ENCODE measurements at regions not wholly inside any gene's neighbourhood (a gene's known extent, or its start where the extent isn't known, plus 50 kb on each side); places are given as distances from the start of the nearest gene placed in this dataset.

GRCh38 chr14:21880918-21881317 is 207.3 kb upstream of the OR4E1 start:
- Histone ChIP-seq H3K9me3 (no peaks in the 10 kb centered on the region), H3K4me2 (no peak overlapping the region), H3K4me1 (no peaks in the 10 kb centered on the region), H3K27ac (no peak overlapping the region), H3K4me3 (no peak overlapping the region)
- no peak for ATAC-seq
- ChIA-PET POLR2A (no interaction called here), CTCF (no interaction called here)
- no peak for TF ChIP-seq POLR2AphosphoS2 (conservative IDR thresholded peaks at IDR 0.05; ENCODE audit: low read length)
- no peak for TF ChIP-seq KDM5A (IDR thresholded peaks at IDR 0.05)
- no peak for TF ChIP-seq CHD4 (IDR thresholded peaks at IDR 0.05; ENCODE audit: borderline replicate concordance)
- TF ChIP-seq E2F6 (IDR thresholded peaks at IDR 0.05; ENCODE audit: borderline replicate concordance, low read depth), result no peak
- no peak for TF ChIP-seq NPAS2 (CRISPR knock-in tag; IDR thresholded peaks at IDR 0.05; ENCODE audit: borderline replicate concordance)
- no peak for TF ChIP-seq NFE2L2 (conservative IDR thresholded peaks at IDR 0.05; ENCODE audit: low read length)
- no peak for TF ChIP-seq MAZ (IDR thresholded peaks at IDR 0.05; ENCODE audit: borderline replicate concordance, low read depth, low read length)
- WGBS (ENCODE audit: missing lambda C conversion rate), result 13% methylated on average over 3 of the region's 3 CpGs
- no peak for FAIRE-seq
- no peak for DNase-seq (ENCODE audit: low read depth in 1 of 2, low spot score in 1 of 2)

- 16% methylated on average over 2 of the region's 2 CpGs for WGBS (ENCODE audit: missing lambda C conversion rate)
- no peak for DNase-seq (ENCODE audit: low read depth in 1 of 2, low spot score in 1 of 2)
- ATAC-seq, result no peak
- H3K4me2 ChIP-seq, result no peak overlapping the region
- no peaks in the 10 kb centered on the region for H3K9me3 ChIP-seq
- TF ChIP-seq E2F6 (IDR thresholded peaks at IDR 0.05; ENCODE audit: borderline replicate concordance, low read depth) (no peak), RAD21 (conservative IDR thresholded peaks at IDR 0.05 in 1 of 2, IDR thresholded peaks at IDR 0.05 in 1 of 2) (no peak), KDM5A (IDR thresholded peaks at IDR 0.05) (no peak), HDAC2 (IDR thresholded peaks at IDR 0.05) (no peak), HOXB13 (CRISPR knock-in tag; IDR thresholded peaks at IDR 0.05; ENCODE audit: low read depth) (no peak), FOSL2 (IDR thresholded peaks at IDR 0.05) (no peak), FOSL2 (CRISPR knock-in tag; IDR thresholded peaks at IDR 0.05) (no peak), GATA3 (IDR thresholded peaks at IDR 0.05; ENCODE audit: borderline replicate concordance) (no peak), RFX5 (IDR thresholded peaks at IDR 0.05) (no peak), HOXB5 (CRISPR knock-in tag; IDR thresholded peaks at IDR 0.05) (no peak), FOSB (CRISPR knock-in tag; IDR thresholded peaks at IDR 0.05) (no peak), HMGXB4 (CRISPR knock-in tag; IDR thresholded peaks at IDR 0.05; ENCODE audit: borderline replicate concordance) (no peak), MAX (IDR thresholded peaks at IDR 0.05) (no peak), EP300 (IDR thresholded peaks at IDR 0.05) (no peak), RARB (CRISPR knock-in tag; IDR thresholded peaks at IDR 0.05) (no peak)
- TF ChIP-seq, protein P1, sequence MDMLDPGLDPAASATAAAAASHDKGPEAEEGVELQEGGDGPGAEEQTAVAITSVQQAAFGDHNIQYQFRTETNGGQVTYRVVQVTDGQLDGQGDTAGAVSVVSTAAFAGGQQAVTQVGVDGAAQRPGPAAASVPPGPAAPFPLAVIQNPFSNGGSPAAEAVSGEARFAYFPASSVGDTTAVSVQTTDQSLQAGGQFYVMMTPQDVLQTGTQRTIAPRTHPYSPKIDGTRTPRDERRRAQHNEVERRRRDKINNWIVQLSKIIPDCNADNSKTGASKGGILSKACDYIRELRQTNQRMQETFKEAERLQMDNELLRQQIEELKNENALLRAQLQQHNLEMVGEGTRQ (IDR thresholded peaks at IDR 0.05), result no peak
- TF ChIP-seq, protein P2, sequence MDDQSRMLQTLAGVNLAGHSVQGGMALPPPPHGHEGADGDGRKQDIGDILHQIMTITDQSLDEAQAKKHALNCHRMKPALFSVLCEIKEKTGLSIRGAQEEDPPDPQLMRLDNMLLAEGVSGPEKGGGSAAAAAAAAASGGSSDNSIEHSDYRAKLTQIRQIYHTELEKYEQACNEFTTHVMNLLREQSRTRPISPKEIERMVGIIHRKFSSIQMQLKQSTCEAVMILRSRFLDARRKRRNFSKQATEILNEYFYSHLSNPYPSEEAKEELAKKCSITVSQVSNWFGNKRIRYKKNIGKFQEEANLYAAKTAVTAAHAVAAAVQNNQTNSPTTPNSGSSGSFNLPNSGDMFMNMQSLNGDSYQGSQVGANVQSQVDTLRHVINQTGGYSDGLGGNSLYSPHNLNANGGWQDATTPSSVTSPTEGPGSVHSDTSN (IDR thresholded peaks at IDR 0.05), result no peak
- FAIRE-seq, result no peak
- POLR2A ChIA-PET, result no interaction called here
- no peaks in the 10 kb centered on the region for H3K4me1 ChIP-seq
- no peak overlapping the region for H3K4me3 ChIP-seq
- H3K27ac ChIP-seq, result no peak overlapping the region
- CTCF ChIA-PET, result no interaction called here
These were observed 202.2 kb upstream of the OR4E1 start for GRCh38 chr14:21875791-21876190.
